Stimulated activated CD4-positive, alpha-beta T cell treated with anti-CD3 and anti-CD28 coated beads, Interleukin-2, amount 100 ng/mL, for 24 hours (primary cell): ENCODE measurements at regions not wholly inside any gene's neighbourhood (a gene's known extent, or its start where the extent isn't known, plus 50 kb on each side); places are given as distances from the start of the nearest gene placed in this dataset.

Experiments used
- DNase-seq, 2 donors: peaks; one replicate each; pipeline ENCODE4 v3.0.0-alpha.2; 2020

- DNase-seq, result no peak
Observed at GRCh38 chr5:2488593-2488992, 262.9 kb downstream of the IRX2 start.

GRCh38 chr5:2487152-2487763 is 264.2 kb downstream of the IRX2 start:
- no peak for DNase-seq

- DNase-seq, result no peak
Observed at GRCh38 chr5:2486373-2486772, 265.1 kb downstream of the IRX2 start.

GRCh38 chr5:2482778-2483177 is 268.7 kb downstream of the IRX2 start:
- no peak for DNase-seq

GRCh38 chr5:2480871-2481270 is 270.6 kb downstream of the IRX2 start:
- no peak for DNase-seq

- no peak for DNase-seq
Observed at GRCh38 chr5:2475902-2476301, 275.6 kb downstream of the IRX2 start.

- DNase-seq, result no peak
Observed at GRCh38 chr5:2472670-2473069, 278.8 kb downstream of the IRX2 start.

GRCh38 chr5:2471152-2471879 is 280.2 kb downstream of the IRX2 start:
- no peak for DNase-seq

GRCh38 chr5:2466966-2467365 is 284.5 kb downstream of the IRX2 start:
- no peak for DNase-seq

GRCh38 chr5:2465383-2465782 is 286.1 kb downstream of the IRX2 start:
- DNase-seq, result no peak

GRCh38 chr5:2464141-2464540 is 287.3 kb downstream of the IRX2 start:
- DNase-seq, result no peak

- no peak for DNase-seq
Observed at GRCh38 chr5:2461701-2462691, 289.5 kb downstream of the IRX2 start.

- DNase-seq, result no peak
Observed at GRCh38 chr5:2460098-2460497, 291.4 kb downstream of the IRX2 start.

- no peak for DNase-seq
Observed at GRCh38 chr5:2459251-2459650, 292.2 kb downstream of the IRX2 start.

GRCh38 chr5:2455878-2456277 is 295.6 kb downstream of the IRX2 start:
- DNase-seq, result no peak

- DNase-seq, result no peak
Observed at GRCh38 chr5:2454876-2455275, 296.6 kb downstream of the IRX2 start.

- no peak for DNase-seq
Observed at GRCh38 chr5:2453781-2454180, 297.7 kb downstream of the IRX2 start.

GRCh38 chr5:2451100-2451499 is 300.4 kb downstream of the IRX2 start:
- DNase-seq, result no peak

- DNase-seq, result no peak
Observed at GRCh38 chr5:2442496-2443354, 308.8 kb downstream of the IRX2 start.

- no peak for DNase-seq
Observed at GRCh38 chr5:2441495-2442180, 309.8 kb downstream of the IRX2 start.

- no peak for DNase-seq
Observed at GRCh38 chr5:2439608-2440007, 311.9 kb downstream of the IRX2 start.

GRCh38 chr5:2433086-2433485 is 318.4 kb downstream of the IRX2 start:
- DNase-seq, result no peak
